ENCODE measurements at regions not wholly inside any gene's neighbourhood (a gene's known extent, or its start where the extent isn't known, plus 50 kb on each side); places are given as distances from the start of the nearest gene placed in this dataset.
"Not testable (repeated sequence)": the region's sequence is repeated elsewhere in the genome, so short reads cannot be mapped to it uniquely, and the experiment has no call there.

DNA sequence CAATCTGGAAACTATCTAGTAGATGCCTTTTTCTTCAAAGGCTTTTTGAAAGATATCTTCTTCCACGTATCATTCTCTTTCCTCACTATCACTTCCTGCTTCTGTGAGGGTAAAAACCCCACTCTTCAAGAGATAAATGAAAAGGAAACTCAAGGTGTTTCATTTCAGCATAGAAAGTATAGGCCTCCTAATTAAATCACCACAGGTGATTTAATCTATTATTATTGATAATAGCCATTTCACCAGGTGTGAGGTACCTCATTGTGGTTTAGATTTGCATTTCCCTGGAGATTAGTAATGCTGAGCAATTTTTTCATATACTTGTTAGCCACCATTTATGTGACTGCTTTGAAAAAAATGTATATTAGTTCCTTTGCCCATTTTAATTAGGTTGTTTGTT, 92.0 kb upstream of the EMCN start:
- Histone ChIP-seq H3K4me1 (replicated peaks) (no peaks in the 10 kb centered on the region), H3K27ac (no peak overlapping the region), H3K4me3 (no peak overlapping the region), H3K9me3 (no peaks in the 10 kb centered on the region), H3K36me3 (no peaks in the 10 kb centered on the region), H3K27me3 (replicated peaks; ENCODE audit: insufficient read depth) (no peaks in the 10 kb centered on the region)
- no peak for TF ChIP-seq POLR2A (IDR thresholded peaks at IDR 0.05)
- no peak for TF ChIP-seq POLR2AphosphoS5 (IDR thresholded peaks at IDR 0.05)
- TF ChIP-seq, protein P1, sequence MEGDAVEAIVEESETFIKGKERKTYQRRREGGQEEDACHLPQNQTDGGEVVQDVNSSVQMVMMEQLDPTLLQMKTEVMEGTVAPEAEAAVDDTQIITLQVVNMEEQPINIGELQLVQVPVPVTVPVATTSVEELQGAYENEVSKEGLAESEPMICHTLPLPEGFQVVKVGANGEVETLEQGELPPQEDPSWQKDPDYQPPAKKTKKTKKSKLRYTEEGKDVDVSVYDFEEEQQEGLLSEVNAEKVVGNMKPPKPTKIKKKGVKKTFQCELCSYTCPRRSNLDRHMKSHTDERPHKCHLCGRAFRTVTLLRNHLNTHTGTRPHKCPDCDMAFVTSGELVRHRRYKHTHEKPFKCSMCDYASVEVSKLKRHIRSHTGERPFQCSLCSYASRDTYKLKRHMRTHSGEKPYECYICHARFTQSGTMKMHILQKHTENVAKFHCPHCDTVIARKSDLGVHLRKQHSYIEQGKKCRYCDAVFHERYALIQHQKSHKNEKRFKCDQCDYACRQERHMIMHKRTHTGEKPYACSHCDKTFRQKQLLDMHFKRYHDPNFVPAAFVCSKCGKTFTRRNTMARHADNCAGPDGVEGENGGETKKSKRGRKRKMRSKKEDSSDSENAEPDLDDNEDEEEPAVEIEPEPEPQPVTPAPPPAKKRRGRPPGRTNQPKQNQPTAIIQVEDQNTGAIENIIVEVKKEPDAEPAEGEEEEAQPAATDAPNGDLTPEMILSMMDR (IDR thresholded peaks at IDR 0.05): no peak
- no peak for DNase-seq (ENCODE audit: low spot score)
- 86% methylated on average over 1 of the region's 1 CpG for WGBS
- intact Hi-C loops (cut with DNase I): no loop called here

DNA sequence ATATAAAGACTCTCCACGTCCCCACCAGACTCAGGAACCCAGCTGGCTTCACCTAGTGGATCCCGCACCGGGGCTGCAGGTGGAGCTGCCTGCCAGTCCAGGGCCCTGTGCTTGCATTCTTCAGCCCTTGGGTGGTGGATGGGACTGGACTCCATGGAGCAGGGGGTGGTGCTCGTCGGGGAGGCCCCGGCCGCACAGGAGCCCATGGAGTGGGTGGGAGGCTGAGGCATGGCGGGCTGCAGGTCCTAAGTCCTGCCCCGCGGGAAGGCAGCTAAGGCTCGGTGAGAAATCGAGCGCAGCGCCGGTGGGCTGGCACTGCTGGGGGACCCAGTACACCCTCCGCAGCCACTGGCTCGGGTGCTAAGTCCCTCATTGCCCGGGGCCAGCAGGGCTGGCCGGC, 90.8 kb upstream of the EMCN start:
- DNase-seq (ENCODE audit: low spot score); H3K4me1 ChIP-seq (replicated peaks); H3K27me3 ChIP-seq (replicated peaks; ENCODE audit: insufficient read depth); H3K27ac ChIP-seq; H3K36me3 ChIP-seq; H3K9me3 ChIP-seq; H3K4me3 ChIP-seq; intact Hi-C loops (cut with DNase I): not testable (repeated sequence)
- 92% methylated on average over 11 of the region's 19 CpGs for WGBS

DNA sequence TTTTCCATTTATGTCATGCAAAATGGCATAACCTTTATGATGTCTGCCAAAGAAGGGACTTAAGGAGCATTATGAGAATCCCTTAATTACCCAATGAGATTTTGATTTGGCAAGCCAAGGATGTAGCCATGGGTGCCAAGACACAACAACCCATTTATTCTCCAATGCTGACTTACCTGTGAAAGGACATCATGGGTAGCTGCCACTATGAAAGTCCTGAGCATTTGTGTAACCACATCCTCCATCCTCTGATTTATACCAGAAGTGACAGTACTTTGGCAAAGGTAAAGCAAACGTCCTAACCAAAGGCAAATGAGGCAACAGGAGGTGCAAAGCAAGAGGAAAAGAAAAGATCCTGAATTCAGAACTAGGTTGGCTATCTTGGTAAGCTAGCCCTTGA, 87.3 kb upstream of the EMCN start:
- no peak for TF ChIP-seq POLR2AphosphoS5 (IDR thresholded peaks at IDR 0.05)
- no peak for TF ChIP-seq POLR2A (IDR thresholded peaks at IDR 0.05)
- TF ChIP-seq, protein P1 (IDR thresholded peaks at IDR 0.05): no peak
- no peak for DNase-seq (ENCODE audit: low spot score)
- intact Hi-C loops (cut with DNase I): no loop called here
- H3K27me3 ChIP-seq (replicated peaks; ENCODE audit: insufficient read depth): no peaks in the 10 kb centered on the region
- no peaks in the 10 kb centered on the region for H3K4me1 ChIP-seq (replicated peaks)
- no peaks in the 10 kb centered on the region for H3K36me3 ChIP-seq
- H3K4me3 ChIP-seq: no peak overlapping the region
- no peaks in the 10 kb centered on the region for H3K9me3 ChIP-seq
- H3K27ac ChIP-seq: no peak overlapping the region
- 26% methylated on average over 1 of the region's 1 CpG for WGBS

DNA sequence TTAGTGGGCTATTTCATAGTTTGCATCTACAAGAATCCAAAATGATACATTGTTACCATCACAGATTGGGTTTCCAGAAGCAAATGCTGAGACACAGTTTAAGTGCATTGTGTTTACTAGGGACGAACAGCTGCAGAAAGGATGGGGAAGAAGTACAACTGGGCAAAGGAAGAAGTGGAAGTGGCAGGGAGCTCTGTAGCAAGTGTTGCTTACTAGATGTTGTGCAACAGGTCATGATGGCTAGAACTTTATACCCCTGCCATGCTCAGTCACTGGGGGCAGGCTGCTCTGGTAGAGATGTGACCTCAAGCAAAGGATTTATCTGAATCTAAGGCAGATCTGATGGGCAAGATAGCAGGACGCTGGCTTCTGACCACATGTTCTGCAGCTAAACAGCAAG, 76.1 kb upstream of the EMCN start:
- Histone ChIP-seq H3K9me3 (no peaks in the 10 kb centered on the region), H3K4me1 (replicated peaks) (peaks cover 2% of the 10 kb centered on the region), H3K36me3 (no peaks in the 10 kb centered on the region), H3K27me3 (replicated peaks; ENCODE audit: insufficient read depth) (no peaks in the 10 kb centered on the region), H3K4me3 (no peak overlapping the region), H3K27ac (no peak overlapping the region)
- TF ChIP-seq, protein P1 (IDR thresholded peaks at IDR 0.05): no peak
- 7% methylated on average over 2 of the region's 2 CpGs for WGBS
- intact Hi-C loops (cut with DNase I): no loop called here
- DNase-seq (ENCODE audit: low spot score): no peak

DNA sequence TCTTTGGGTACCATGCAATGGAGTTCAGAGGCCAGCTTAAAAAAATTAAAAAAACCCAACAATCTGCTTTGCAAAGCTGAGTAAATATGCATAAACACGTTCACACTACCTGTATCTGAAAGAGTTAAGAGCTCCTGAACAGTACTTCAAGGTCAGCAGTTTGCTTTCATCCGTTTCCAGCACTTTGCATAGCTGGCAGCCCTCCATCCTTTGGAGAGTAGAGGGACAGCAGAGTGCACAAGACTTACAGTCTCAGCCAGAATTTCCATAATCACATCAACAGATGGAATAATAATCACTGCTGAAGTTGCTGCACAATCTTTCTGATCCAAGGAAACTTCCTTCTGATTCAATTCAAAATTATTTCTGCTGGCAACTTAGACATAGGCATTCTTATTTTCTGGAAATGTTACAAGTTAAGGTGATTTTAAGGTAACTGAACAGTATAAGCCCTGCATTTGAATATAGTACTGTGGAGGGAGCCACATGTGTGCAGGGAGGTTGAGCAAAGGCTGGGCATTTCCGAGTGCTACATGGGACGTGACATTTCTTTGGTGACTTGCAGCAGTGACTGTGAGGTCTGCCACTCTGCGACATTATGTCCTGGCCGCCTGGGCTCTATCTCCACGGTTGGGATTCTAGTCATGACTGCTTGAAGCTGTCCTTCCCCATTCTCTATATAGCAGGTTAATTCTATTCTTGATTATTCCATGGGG, 73.5 kb upstream of the EMCN start:
- Histone ChIP-seq H3K36me3 (no peaks in the 10 kb centered on the region), H3K27me3 (replicated peaks; ENCODE audit: insufficient read depth) (no peaks in the 10 kb centered on the region), H3K9me3 (no peaks in the 10 kb centered on the region), H3K4me1 (replicated peaks) (peaks cover 2% of the 10 kb centered on the region), H3K27ac (no peak overlapping the region), H3K4me3 (no peak overlapping the region)
- intact Hi-C loops (cut with DNase I): no loop called here
- WGBS: 50% methylated on average over 7 of the region's 7 CpGs
- DNase-seq (ENCODE audit: low spot score): no peak
- no peak for TF ChIP-seq POLR2A (IDR thresholded peaks at IDR 0.05)
- TF ChIP-seq, protein P1 (IDR thresholded peaks at IDR 0.05): no peak
- TF ChIP-seq POLR2AphosphoS5 (IDR thresholded peaks at IDR 0.05): no peak

All from prostate gland (tissue), 2 donors.